OCI-LY1 (cell line): ENCODE measurements at regions not wholly inside any gene's neighbourhood (a gene's known extent, or its start where the extent isn't known, plus 50 kb on each side); places are given as distances from the start of the nearest gene placed in this dataset.

Experiments
- EZH2 ChIP-seq: fragments of 200-600 bp; sonication (generic), shearing (Covaris generic); IDR thresholded peaks from 2 replicates; pipeline ENCODE4 v1.8.0; 2017; ENCODE audit warnings: borderline replicate concordance, mixed run types, mild to moderate bottlenecking, antibody characterized with exemption, low read length, moderate library complexity, mixed read lengths
- TF ChIP-seq, protein P1 (sequence below): fragments of 200-600 bp; sonication (generic), shearing (Covaris generic); IDR thresholded peaks from 2 replicates; pipeline ENCODE4 v1.5.1; 2017; ENCODE audit warnings: mild to moderate bottlenecking, antibody characterized with exemption, low read length, moderate library complexity, mixed read lengths

DNA sequence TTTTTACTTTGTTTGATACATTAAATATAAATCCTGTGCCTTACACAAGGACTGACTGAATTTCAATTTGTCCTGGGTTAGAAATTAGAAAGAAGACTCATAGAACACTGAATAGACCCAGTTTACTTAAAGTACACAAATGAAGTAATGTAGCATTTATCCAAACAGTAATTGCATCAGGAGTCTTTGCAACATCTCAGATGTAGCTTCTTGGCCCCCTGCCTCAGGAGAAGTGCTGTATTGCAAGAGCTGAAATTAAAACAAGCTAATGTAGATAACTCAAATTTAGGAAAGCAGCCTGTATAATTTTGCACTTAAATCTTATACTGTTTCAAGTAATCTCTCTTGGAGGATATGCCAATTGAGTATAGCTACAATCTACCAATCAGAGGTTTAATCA lies 54.3 kb upstream of the KCND2 start:
- TF ChIP-seq, protein P1, sequence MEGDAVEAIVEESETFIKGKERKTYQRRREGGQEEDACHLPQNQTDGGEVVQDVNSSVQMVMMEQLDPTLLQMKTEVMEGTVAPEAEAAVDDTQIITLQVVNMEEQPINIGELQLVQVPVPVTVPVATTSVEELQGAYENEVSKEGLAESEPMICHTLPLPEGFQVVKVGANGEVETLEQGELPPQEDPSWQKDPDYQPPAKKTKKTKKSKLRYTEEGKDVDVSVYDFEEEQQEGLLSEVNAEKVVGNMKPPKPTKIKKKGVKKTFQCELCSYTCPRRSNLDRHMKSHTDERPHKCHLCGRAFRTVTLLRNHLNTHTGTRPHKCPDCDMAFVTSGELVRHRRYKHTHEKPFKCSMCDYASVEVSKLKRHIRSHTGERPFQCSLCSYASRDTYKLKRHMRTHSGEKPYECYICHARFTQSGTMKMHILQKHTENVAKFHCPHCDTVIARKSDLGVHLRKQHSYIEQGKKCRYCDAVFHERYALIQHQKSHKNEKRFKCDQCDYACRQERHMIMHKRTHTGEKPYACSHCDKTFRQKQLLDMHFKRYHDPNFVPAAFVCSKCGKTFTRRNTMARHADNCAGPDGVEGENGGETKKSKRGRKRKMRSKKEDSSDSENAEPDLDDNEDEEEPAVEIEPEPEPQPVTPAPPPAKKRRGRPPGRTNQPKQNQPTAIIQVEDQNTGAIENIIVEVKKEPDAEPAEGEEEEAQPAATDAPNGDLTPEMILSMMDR: no peak
- no peak for TF ChIP-seq EZH2
